Spleen (tissue), 11 donors: ENCODE measurements at regions not wholly inside any gene's neighbourhood (a gene's known extent, or its start where the extent isn't known, plus 50 kb on each side); places are given as distances from the start of the nearest gene placed in this dataset.

Experiments used
- DNase-seq: peaks from one replicate; pipeline ENCODE4 v3.0.0-alpha.2; 2020
- H3K27ac ChIP-seq, 8 donors: fragments of 200-600 bp; sonication (generic) in 7 of 8; 1 replicate in 4 of 8; 2 replicates in 4 of 8; pipeline versions ENCODE4 v1.5.0 to v1.8.0; 2016 to 2021; ENCODE audit warnings: inconsistent platforms in 4 of 8, mild to moderate bottlenecking in 4 of 8, moderate library complexity in 1 of 8
- H3K27me3 ChIP-seq, 7 donors: fragments of 200-600 bp; sonication (generic) in 6 of 7; replicated peaks in 1 of 7; 1 replicate in 4 of 7; 2 replicates in 3 of 7; pipeline versions ENCODE4 v1.5.0 to v1.8.0; 2016 to 2021; ENCODE audit warnings: inconsistent platforms in 3 of 7, mild to moderate bottlenecking in 1 of 7
- H3K36me3 ChIP-seq, 6 donors: fragments of 200-600 bp; sonication (generic) in 5 of 6; 1 replicate in 4 of 6; 2 replicates in 2 of 6; pipeline versions ENCODE4 v1.5.0 to v1.8.0; 2016 to 2021; ENCODE audit warnings: inconsistent platforms in 2 of 6
- H3K4me1 ChIP-seq, 6 donors: fragments of 200-600 bp; sonication (generic) in 5 of 6; 1 replicate in 3 of 6; 2 replicates in 3 of 6; pipeline versions ENCODE4 v1.5.0 to v1.8.0; 2016 to 2021; ENCODE audit warnings: inconsistent platforms in 3 of 6
- H3K4me3 ChIP-seq, 8 donors: fragments of 200-600 bp; sonication (generic) in 7 of 8; 1 replicate in 4 of 8; 2 replicates in 4 of 8; pipeline versions ENCODE4 v1.5.0 to v1.8.0; 2016 to 2021; ENCODE audit warnings: inconsistent platforms in 4 of 8, mild to moderate bottlenecking in 4 of 8, moderate library complexity in 2 of 8
- H3K9me3 ChIP-seq, 8 donors: fragments of 200-600 bp; sonication (generic) in 7 of 8; 1 replicate in 4 of 8; 2 replicates in 4 of 8; pipeline versions ENCODE4 v1.5.0 to v1.8.0; 2016 to 2021; ENCODE audit warnings: inconsistent platforms in 4 of 8
- CTCF ChIP-seq, 11 experiments: fragments of 200-600 bp in 7 of 11; fragments of 450-650 bp in 4 of 11; sonication (generic) in 4 of 11; IDR thresholded peaks in 8 of 11; conservative IDR thresholded peaks in 3 of 11; 1 replicate in 7 of 11; 2 replicates in 4 of 11; pipeline versions ENCODE4 v1.4.0 to v1.8.0; 2016 to 2021; ENCODE audit warnings: antibody characterized with exemption in 11 of 11, inconsistent platforms in 4 of 11, mild to moderate bottlenecking in 1 of 11
- POLR2A ChIP-seq, 3 donors: fragments of 450-650 bp; IDR thresholded peaks; one replicate each; pipeline ENCODE4 v1.5.1; 2017; ENCODE audit warnings: antibody characterized with exemption in 3 of 3, mild to moderate bottlenecking in 1 of 3
- POLR2AphosphoS5 ChIP-seq, 3 donors: sonication (generic); formaldehyde crosslinking; IDR thresholded peaks; one replicate each; pipeline ENCODE4 v1.5.1; 2017; ENCODE audit warnings: antibody characterized with exemption in 3 of 3
- WGBS, 5 donors: extraction: QIAGEN DNeasy Blood & Tissue Kit in 3 of 5; methylation state at CpG; one replicate each; pipeline versions ENCODE4 v1.1.5 to v1.1.7; 2013 to 2018; 5-methylcytosine and 5-hydroxymethylcytosine counted together
- intact Hi-C: fragments of 100-400 bp; cut with DNase I; formaldehyde crosslinking; loops from one replicate; pipeline ENCODE4 v1.15.0; 2023; ENCODE audit warnings: low total_unique reads
- donor health status: healthy with polysubstance abuse.
- donor health status: DM: no; HTN: no; CAD: no; lungs with moderate emphysema.
- donor health status: DM: no; HTN: no; CAD: no.
- donor health status: Bipolar disorder and iron deficiency.
- donor health status: healthy.
- donor health status: DM: no; HTN: no; CAD: no.
- donor health status: DM: yes; HTN: yes; CAD: no.

- Histone ChIP-seq H3K9me3 (no peaks in the 10 kb centered on the region), H3K4me1 (peaks cover 0 to 10% (median under 1%) of the 10 kb centered on the region in 6 donors), H3K27me3 (no peaks in the 10 kb centered on the region), H3K36me3 (no peaks in the 10 kb centered on the region), H3K4me3 (no peak overlapping the region), H3K27ac (no peak overlapping the region)
- TF ChIP-seq POLR2AphosphoS5 (IDR thresholded peaks at IDR 0.05) (no peak), CTCF (IDR thresholded peaks at IDR 0.05 in 8 of 11, conservative IDR thresholded peaks at IDR 0.05 in 3 of 11) (no peak), POLR2A (IDR thresholded peaks at IDR 0.05) (no peak)
- 89 to 93% (median 89%) methylated on average over 16 of the region's 16 CpGs for WGBS, 5 donors
- intact Hi-C loops = no loop called here
- no peak for DNase-seq
Measured at GRCh38 chr2:8224347-8225190, 457.3 kb upstream of the ID2 start.

GRCh38 chr2:8225266-8225665 lies 456.6 kb upstream of the ID2 start:
- WGBS, 5 donors = 55 to 70% (median 62%) methylated on average over 5 of the region's 5 CpGs
- DNase-seq = no peak
- intact Hi-C loops = no loop called here
- H3K27me3 ChIP-seq = no peaks in the 10 kb centered on the region
- peak in 1 of 3 donors; percentile 34 for TF ChIP-seq POLR2AphosphoS5 (IDR thresholded peaks at IDR 0.05)
- TF ChIP-seq POLR2A (IDR thresholded peaks at IDR 0.05) = no peak
- no peaks in the 10 kb centered on the region for H3K9me3 ChIP-seq
- no peaks in the 10 kb centered on the region for H3K36me3 ChIP-seq
- peaks cover 0 to 16% (median 3%) of the 10 kb centered on the region in 6 donors for H3K4me1 ChIP-seq
- no peak overlapping the region for H3K27ac ChIP-seq
- no peak overlapping the region for H3K4me3 ChIP-seq

GRCh38 chr2:8225798-8226197 lies 456.1 kb upstream of the ID2 start:
- no peak overlapping the region for H3K4me3 ChIP-seq
- TF ChIP-seq CTCF (IDR thresholded peaks at IDR 0.05 in 8 of 11, conservative IDR thresholded peaks at IDR 0.05 in 3 of 11) (no peak), POLR2AphosphoS5 (IDR thresholded peaks at IDR 0.05) (no peak), POLR2A (IDR thresholded peaks at IDR 0.05) (no peak)
- H3K9me3 ChIP-seq = no peaks in the 10 kb centered on the region
- no peaks in the 10 kb centered on the region for H3K27me3 ChIP-seq
- no peak for DNase-seq
- H3K36me3 ChIP-seq = no peaks in the 10 kb centered on the region
- H3K4me1 ChIP-seq = peaks cover 0 to 16% (median 3%) of the 10 kb centered on the region in 6 donors
- H3K27ac ChIP-seq = no peak overlapping the region
- WGBS, 5 donors = 86 to 95% (median 90%) methylated on average over 6 of the region's 6 CpGs
- intact Hi-C loops = no loop called here

- H3K9me3 ChIP-seq = no peaks in the 10 kb centered on the region
- DNase-seq = peak; percentile 84
- intact Hi-C loops = no loop called here
- H3K4me3 ChIP-seq = no peak overlapping the region
- peak overlapping the region in 1 of 8 donors; percentile 44 for H3K27ac ChIP-seq
- H3K36me3 ChIP-seq = no peaks in the 10 kb centered on the region
- TF ChIP-seq CTCF (IDR thresholded peaks at IDR 0.05 in 8 of 11, conservative IDR thresholded peaks at IDR 0.05 in 3 of 11) (peak in 2 of 11 experiments; percentile 7 to 13), POLR2AphosphoS5 (IDR thresholded peaks at IDR 0.05) (no peak)
- peaks cover 0 to 21% (median 7%) of the 10 kb centered on the region in 6 donors for H3K4me1 ChIP-seq
- WGBS, 5 donors = 19 to 42% (median 29%) methylated on average over 10 of the region's 10 CpGs
- no peaks in the 10 kb centered on the region for H3K27me3 ChIP-seq
Measured at GRCh38 chr2:8229546-8229986, 452.3 kb upstream of the ID2 start.
